Parathyroid adenoma (tissue), 2 donors: ENCODE measurements at regions not wholly inside any gene's neighbourhood (a gene's known extent, or its start where the extent isn't known, plus 50 kb on each side); places are given as distances from the start of the nearest gene placed in this dataset.

ENCODE experiments used
- H2AFZ ChIP-seq: fragments of 300-600 bp; sonication (generic); one replicate; pipeline ENCODE4 v1.7.0; 2017; ENCODE audit warnings: antibody characterized with exemption, mild to moderate bottlenecking
- H3K27ac ChIP-seq: fragments of 300-600 bp; sonication (generic); one replicate; pipeline ENCODE4 v1.7.0; 2017
- H3K27me3 ChIP-seq: fragments of 300-600 bp; sonication (generic); one replicate; pipeline ENCODE4 v1.7.0; 2017; ENCODE audit warnings: low read length; ENCODE audit not compliant: control insufficient read depth, insufficient read depth
- H3K36me3 ChIP-seq: fragments of 300-600 bp; sonication (generic); one replicate; pipeline ENCODE4 v1.7.0; 2017; ENCODE audit warnings: low read length; ENCODE audit not compliant: control insufficient read depth, insufficient read depth
- H3K4me1 ChIP-seq: fragments of 300-600 bp; sonication (generic); one replicate; pipeline ENCODE4 v1.7.0; 2017; ENCODE audit warnings: control low read depth
- H3K4me2 ChIP-seq: fragments of 300-600 bp; sonication (generic); one replicate; pipeline ENCODE4 v1.7.0; 2017; ENCODE audit warnings: low read length
- H3K4me3 ChIP-seq: fragments of 300-600 bp; sonication (generic); one replicate; pipeline ENCODE4 v1.7.0; 2017; ENCODE audit warnings: low read depth, low read length
- H3K79me2 ChIP-seq: fragments of 300-600 bp; sonication (generic); one replicate; pipeline ENCODE4 v1.7.0; 2017; ENCODE audit warnings: control low read depth
- H3K9ac ChIP-seq: fragments of 300-600 bp; sonication (generic); one replicate; pipeline ENCODE4 v1.7.0; 2017; ENCODE audit warnings: mild to moderate bottlenecking
- H3K9me3 ChIP-seq: fragments of 300-600 bp; sonication (generic); one replicate; pipeline ENCODE4 v1.7.0; 2017; ENCODE audit warnings: low read length; ENCODE audit not compliant: control insufficient read depth
- CTCF ChIP-seq: fragments of 300-600 bp; sonication (generic); IDR thresholded peaks from one replicate; pipeline ENCODE4 v1.7.0; 2017; ENCODE audit warnings: antibody characterized with exemption, mild to moderate bottlenecking
- donor health status: primary hyperparathyroidism.

GRCh38 chr6:132168961-132169360 lies 217.8 kb upstream of the CCN2 start:
- no peak for TF ChIP-seq CTCF
- Histone ChIP-seq H3K4me1 (no peaks in the 10 kb centered on the region), H3K9me3 (no peaks in the 10 kb centered on the region), H3K27me3 (no peaks in the 10 kb centered on the region), H3K9ac (no peak overlapping the region), H3K79me2 (no peaks in the 10 kb centered on the region), H3K4me2 (no peak overlapping the region), H3K27ac (no peak overlapping the region), H2AFZ (no peak overlapping the region), H3K36me3 (no peaks in the 10 kb centered on the region), H3K4me3 (no peak overlapping the region)

- Histone ChIP-seq H3K36me3 (no peaks in the 10 kb centered on the region), H3K9ac (no peak overlapping the region), H3K27ac (no peak overlapping the region), H3K4me2 (no peak overlapping the region), H3K27me3 (no peaks in the 10 kb centered on the region), H2AFZ (no peak overlapping the region), H3K4me1 (no peaks in the 10 kb centered on the region), H3K9me3 (no peaks in the 10 kb centered on the region), H3K79me2 (no peaks in the 10 kb centered on the region), H3K4me3 (no peak overlapping the region)
- TF ChIP-seq CTCF, result no peak
Measured at GRCh38 chr6:132167929-132168892, 217.0 kb upstream of the CCN2 start.

GRCh38 chr6:132166526-132167051 lies 215.4 kb upstream of the CCN2 start:
- no peak overlapping the region for H2AFZ ChIP-seq
- no peaks in the 10 kb centered on the region for H3K27me3 ChIP-seq
- no peak overlapping the region for H3K4me2 ChIP-seq
- H3K4me3 ChIP-seq, result no peak overlapping the region
- no peaks in the 10 kb centered on the region for H3K79me2 ChIP-seq
- TF ChIP-seq CTCF, result no peak
- no peaks in the 10 kb centered on the region for H3K4me1 ChIP-seq
- no peaks in the 10 kb centered on the region for H3K36me3 ChIP-seq
- H3K9ac ChIP-seq, result no peak overlapping the region
- no peaks in the 10 kb centered on the region for H3K9me3 ChIP-seq
- H3K27ac ChIP-seq, result no peak overlapping the region

- TF ChIP-seq CTCF, result no peak
- Histone ChIP-seq H3K79me2 (no peaks in the 10 kb centered on the region), H3K9me3 (no peaks in the 10 kb centered on the region), H2AFZ (no peak overlapping the region), H3K4me1 (no peaks in the 10 kb centered on the region), H3K4me2 (no peak overlapping the region), H3K36me3 (no peaks in the 10 kb centered on the region), H3K4me3 (no peak overlapping the region), H3K27me3 (no peaks in the 10 kb centered on the region), H3K27ac (no peak overlapping the region), H3K9ac (no peak overlapping the region)
Measured at GRCh38 chr6:132165677-132166076, 214.5 kb upstream of the CCN2 start.
